Head of caudate nucleus (tissue), 42 donors: ENCODE measurements at regions not wholly inside any gene's neighbourhood (a gene's known extent, or its start where the extent isn't known, plus 50 kb on each side); places are given as distances from the start of the nearest gene placed in this dataset.
"Not testable (repeated sequence)": the region's sequence is repeated elsewhere in the genome, so short reads cannot be mapped to it uniquely, and the experiment has no call there.

Source experiments
- DNase-seq, 42 donors: peaks; one replicate each; pipeline versions ENCODE4 v3.0.0 to v3.0.0-alpha.2; 2020 to 2021; ENCODE audit warnings: mixed read lengths in 7 of 42
- intact Hi-C: fragments of 100-400 bp; cut with DNase I; formaldehyde crosslinking; loops from one replicate; pipeline ENCODE4 v1.15.0; 2022

GRCh38 chr14:101282418-101282817 is 278.9 kb upstream of the DIO3 start:
- no peak for DNase-seq
- intact Hi-C loops = no loop called here

DNA sequence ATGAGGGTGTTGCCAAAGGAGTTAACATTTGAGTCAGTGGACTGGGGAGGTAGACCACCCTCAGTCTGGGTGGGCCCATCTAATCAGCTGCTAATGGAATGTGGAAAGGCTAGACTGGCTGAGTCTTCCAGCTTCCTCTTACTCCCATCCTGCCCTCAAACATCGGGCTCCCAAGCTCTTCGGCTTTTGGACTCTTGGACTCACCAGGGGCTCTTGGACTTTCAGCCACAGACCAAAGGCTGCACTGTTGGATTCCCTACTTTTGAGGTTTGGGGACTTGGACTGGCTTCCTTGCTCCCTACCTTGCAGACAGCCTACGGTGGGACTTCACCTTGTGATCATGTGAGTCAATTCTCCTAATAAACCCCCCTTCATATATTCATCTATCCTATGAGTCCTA is 276.6 kb upstream of the DIO3 start:
- intact Hi-C loops = no loop called here
- no peak for DNase-seq

- intact Hi-C loops = no loop called here
- no peak for DNase-seq
Observed at GRCh38 chr14:101286271-101287018, 274.9 kb upstream of the DIO3 start.

GRCh38 chr14:101288436-101289229 is 272.7 kb upstream of the DIO3 start:
- no peak for DNase-seq

DNA sequence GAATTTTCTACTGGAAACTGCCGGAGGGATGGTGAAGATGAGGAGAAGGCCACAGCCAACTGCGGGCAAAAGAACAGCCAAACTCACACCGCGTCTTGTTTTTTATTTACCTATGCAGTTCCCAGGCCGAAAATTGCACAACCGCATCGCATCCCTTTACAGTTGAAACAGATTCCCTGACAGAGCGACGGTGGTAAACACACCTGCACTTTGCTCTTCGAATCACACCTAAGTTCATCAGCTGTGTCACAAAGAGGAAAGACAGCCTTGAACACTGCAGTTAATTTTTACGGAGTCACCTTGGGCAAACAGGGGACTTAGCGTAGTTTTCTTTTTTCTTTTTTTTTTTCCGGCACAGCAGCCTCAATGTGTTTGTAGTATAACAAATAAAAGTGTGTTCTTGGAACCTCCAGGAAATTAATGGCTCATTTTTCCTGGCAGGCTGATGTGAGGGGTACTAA is 272.0 kb upstream of the DIO3 start:
- DNase-seq = no peak
- intact Hi-C loops = no loop called here

More at GRCh38 chr14:101288436-101289229, 272.7 kb upstream of the DIO3 start:
- intact Hi-C loops = no loop called here

DNA sequence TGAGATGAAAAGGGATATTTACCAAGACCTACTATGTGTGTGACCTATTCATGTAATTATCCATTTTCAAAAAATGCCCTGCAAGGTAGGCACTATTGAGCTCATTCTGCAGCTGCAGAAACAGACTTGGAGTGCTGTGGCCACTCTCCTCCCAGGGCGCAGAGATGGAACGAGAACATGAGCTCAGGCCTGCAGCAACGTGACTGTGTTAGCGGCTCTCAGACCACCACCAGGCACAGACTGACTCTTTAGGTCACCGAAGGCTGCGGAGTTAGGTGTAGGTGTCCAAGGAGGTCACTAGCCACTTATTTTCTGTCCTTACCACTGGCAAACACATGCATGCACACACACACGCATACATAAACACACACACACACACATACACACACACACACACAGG is 271.4 kb upstream of the DIO3 start:
- intact Hi-C loops = no loop called here
- DNase-seq = no peak

GRCh38 chr14:101290611-101291010 is 270.7 kb upstream of the DIO3 start:
- DNase-seq = no peak
- intact Hi-C loops = no loop called here

DNA sequence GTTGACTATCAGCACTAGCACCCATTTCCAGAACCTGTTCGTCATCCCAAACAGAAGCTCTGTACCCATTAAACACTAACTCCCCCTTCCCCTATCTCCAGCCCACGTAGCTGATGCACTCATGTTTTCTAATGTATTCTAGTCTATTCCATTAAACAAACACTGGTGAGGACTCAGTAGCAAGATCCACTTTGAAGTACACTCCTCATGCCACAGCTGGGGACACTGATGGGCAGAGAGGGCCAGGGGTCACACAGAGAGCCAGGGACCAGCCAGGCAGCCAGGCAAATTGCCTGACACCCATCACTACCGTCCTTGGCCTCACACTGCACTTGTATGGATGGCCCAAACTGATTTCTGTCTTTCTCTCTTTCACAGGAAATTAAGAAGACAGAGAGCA is 269.9 kb upstream of the DIO3 start:
- no peak for DNase-seq
- intact Hi-C loops = no loop called here

DNA sequence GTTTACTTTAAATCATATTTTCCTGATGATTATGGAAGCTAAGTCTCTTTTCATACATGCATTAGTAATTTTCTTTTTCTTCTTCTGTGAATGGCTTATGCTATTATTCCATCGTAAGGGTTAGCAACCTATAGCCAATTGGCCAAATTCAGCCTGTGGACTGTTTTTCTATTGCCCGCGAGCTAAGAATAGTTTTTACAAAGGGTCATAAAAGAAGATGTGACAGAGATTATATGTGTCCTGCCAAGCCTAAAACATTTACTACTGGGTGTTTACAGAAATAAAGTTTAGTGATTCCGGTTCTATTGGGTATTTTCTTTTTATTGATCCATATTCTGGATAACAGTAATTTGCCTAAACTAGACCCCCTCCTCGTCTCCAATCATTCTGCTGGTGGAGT is 268.8 kb upstream of the DIO3 start:
- intact Hi-C loops = no loop called here
- DNase-seq = no peak

GRCh38 chr14:101293605-101294004 is 267.7 kb upstream of the DIO3 start:
- DNase-seq = no peak
- intact Hi-C loops = no loop called here

DNA sequence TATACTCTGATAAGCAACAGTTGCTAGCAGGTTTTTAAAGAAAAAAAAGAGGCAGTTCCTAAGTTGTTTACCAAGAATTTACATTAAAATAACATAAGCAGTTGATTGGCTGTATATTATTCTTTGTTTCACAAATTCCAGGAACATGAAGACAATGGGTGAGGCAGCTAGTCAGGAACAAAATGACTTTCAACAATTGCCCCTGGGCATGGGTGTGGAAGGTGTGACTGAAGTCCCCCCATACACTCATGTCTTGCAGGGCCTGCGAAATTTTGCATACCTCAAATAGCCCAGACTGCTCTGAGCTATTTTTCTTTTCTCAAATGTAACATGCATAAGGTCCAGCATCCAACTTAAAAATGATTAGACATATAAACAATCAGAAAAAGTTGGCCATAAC is 267.2 kb upstream of the DIO3 start:
- no peak for DNase-seq
- intact Hi-C loops = no loop called here

DNA sequence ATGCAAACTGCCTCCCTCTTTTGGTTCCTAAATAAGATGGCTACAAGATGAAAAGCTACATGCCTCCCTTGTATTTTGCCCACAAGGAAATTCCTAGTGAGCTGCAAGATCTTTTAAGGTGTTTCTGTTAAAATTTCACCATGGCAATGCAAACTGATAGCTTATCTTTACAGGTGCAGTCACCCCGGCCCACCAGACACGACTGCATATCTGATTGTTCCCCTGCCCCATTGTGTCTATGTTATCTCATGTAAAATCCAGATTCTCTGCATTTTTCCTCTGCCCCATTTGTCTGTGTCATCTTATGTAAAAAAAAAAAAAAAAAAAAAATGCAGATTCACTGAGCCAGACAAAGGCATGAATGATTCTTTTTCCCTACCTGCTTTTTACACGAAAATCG is 261.5 kb upstream of the DIO3 start:
- intact Hi-C loops, DNase-seq: not testable (repeated sequence)

DNA sequence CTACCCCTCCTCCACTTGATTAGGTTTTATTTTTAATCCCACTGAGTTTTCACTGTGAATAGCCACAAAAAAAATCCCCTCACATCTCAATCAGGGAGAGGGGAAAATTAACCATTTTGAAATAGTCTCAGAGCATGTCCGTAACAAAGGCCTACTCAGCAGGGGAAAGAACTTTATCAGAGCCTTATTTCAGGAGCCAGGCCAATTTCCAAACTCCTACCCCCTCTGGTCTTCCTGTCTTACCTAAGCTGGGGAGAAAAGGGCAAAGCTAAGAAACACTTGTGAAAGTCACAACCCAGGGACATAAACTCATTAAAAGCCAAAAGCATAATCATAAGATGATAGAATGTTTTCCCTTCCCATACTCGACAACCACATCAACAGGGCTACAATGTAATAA is 260.3 kb upstream of the DIO3 start:
- intact Hi-C loops = no loop called here
- no peak for DNase-seq

GRCh38 chr14:101307162-101307561 is 254.1 kb upstream of the DIO3 start:
- intact Hi-C loops, DNase-seq: not testable (repeated sequence)

DNA sequence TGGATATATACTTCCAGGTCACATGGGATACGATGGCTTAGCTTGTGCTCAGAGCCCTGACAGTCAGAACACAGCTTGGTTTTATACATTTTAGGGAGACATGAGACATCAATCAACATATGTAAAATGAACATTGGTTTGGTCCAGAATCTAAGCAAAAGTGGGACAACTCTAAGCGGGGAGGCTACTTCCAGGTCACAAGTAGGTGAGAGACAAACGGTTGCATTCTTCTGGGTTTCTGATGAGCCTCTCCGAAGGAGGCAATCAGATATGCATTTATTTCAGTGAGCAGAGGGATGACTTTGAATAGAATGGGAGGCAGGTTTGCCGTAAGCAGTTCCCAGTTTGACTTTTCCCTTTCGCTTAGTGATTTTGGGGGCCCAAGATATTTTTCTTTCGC is 250.1 kb upstream of the DIO3 start:
- DNase-seq, intact Hi-C loops: not testable (repeated sequence)

DNA sequence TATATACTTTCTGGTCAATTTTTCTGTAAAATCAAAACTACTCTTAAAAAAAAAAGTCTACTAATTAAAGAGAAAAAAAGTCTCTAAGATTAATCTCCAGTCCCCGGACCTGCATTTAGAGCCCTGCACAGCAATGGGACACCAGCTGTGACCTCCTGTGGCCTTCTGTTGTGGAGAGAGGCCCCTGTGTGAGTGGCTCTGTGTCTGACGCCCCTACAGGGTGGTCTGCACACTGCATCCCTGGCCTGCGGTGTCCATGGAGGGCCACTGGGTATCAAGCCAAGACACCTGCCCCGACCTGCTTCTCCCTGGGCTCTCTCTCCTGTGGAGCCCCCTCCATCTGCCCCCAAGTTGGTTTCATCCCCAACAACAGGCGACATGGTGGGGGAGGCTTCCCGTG is 248.0 kb upstream of the DIO3 start:
- intact Hi-C loops = no loop called here
- no peak for DNase-seq

GRCh38 chr14:101315802-101316296 is 245.4 kb upstream of the DIO3 start:
- DNase-seq = no peak
- intact Hi-C loops = no loop called here

DNA sequence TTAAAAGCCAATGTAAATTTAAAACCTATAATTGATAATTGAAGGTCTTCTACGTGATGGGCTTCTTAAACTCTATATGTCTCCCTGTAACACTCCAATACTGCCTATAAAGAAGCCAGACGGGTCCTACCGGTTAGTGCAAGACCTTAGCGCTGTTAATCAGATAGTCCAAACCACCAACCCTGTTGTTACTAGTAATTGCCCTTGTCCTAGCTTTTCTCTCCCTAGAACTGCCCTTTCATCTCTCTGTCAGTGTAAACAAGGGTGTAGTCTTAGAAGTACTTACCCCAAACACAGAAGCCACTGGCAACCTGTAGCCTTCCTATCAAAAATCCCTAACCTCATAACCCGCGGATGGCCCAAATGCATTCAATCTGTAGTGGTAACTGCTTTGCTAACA is 243.0 kb upstream of the DIO3 start:
- intact Hi-C loops = no loop called here
- DNase-seq = no peak

GRCh38 chr14:101320396-101320795 is 240.9 kb upstream of the DIO3 start:
- intact Hi-C loops = no loop called here

DNA sequence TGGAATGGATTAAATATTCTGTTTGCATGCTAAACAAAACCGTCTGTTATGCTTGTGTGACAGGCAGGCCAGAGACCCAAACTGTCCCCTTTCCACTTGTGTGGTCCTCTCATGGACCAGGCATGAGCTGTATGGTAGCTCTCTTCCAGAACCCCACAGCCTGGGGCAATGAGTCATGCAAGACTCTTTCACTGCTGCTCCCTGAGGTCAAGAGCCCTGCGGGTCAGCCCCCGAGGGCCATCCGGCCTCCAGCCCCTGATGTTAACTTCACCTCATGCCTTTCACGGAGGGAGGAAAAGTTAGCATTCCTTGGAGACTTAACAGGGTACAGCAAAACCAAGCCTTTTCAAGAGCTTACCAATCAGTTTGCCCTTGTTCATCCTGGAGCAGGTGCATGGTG is 239.1 kb upstream of the DIO3 start:
- intact Hi-C loops = no loop called here
- DNase-seq = no peak

More at GRCh38 chr14:101320396-101320795, 240.9 kb upstream of the DIO3 start:
- no peak for DNase-seq
